Right cardiac atrium (tissue), 5 donors: ENCODE measurements at regions not wholly inside any gene's neighbourhood (a gene's known extent, or its start where the extent isn't known, plus 50 kb on each side); places are given as distances from the start of the nearest gene placed in this dataset.

Experiments used
- ATAC-seq, 2 donors: fragments of 200-7000 bp; cut with Tn5 transposase; one replicate each; pipeline versions ENCODE4 v1.8.0 to v1.9.1; 2020; ENCODE audit warnings: moderate library complexity in 2 of 2, mild to moderate bottlenecking in 1 of 2
- DNase-seq, 3 donors: peaks; one replicate each; pipeline ENCODE4 v3.0.0-alpha.2; 2020
- H3K27ac ChIP-seq: one replicate; pipeline ENCODE4 v1.5.1; 2013; ENCODE audit warnings: mild to moderate bottlenecking, low read length, control low read depth, moderate library complexity
- H3K27me3 ChIP-seq: one replicate; pipeline ENCODE4 v1.6.1; 2013; ENCODE audit not compliant: control insufficient read depth, insufficient read depth
- H3K4me1 ChIP-seq: one replicate; pipeline ENCODE4 v1.6.1; 2013; ENCODE audit warnings: low read length; ENCODE audit not compliant: control insufficient read depth, insufficient read depth
- H3K4me3 ChIP-seq: one replicate; pipeline ENCODE4 v1.5.1; 2013; ENCODE audit warnings: low read length, control low read depth
- H3K9me3 ChIP-seq: one replicate; pipeline ENCODE4 v1.6.1; 2013; ENCODE audit warnings: low read length; ENCODE audit not compliant: control insufficient read depth
- WGBS: extraction: QIAGEN DNeasy Blood & Tissue Kit; methylation state at CpG from one replicate; pipeline ENCODE4 v1.1.7; 2013; 5-methylcytosine and 5-hydroxymethylcytosine counted together
- intact Hi-C, 4 donors: fragments of 100-400 bp; cut with DNase I; formaldehyde crosslinking; loops; one replicate each; pipeline versions ENCODE4 v1.11.0 to v1.14.0; 2022 to 2023
- donor health status: healthy with polysubstance abuse.
- donor health status: DM: no; HTN: yes; CAD: no.
- donor health status: DM: no; HTN: no; CAD: no.
- donor health status: DM: no; HTN: yes; CAD: no; lungs with severe emphysema.
- donor health status: DM: yes; HTN: yes; CAD: no.

- no peaks in the 10 kb centered on the region for H3K4me1 ChIP-seq
- no peak overlapping the region for H3K4me3 ChIP-seq
- no peaks in the 10 kb centered on the region for H3K27me3 ChIP-seq
- WGBS = 64% methylated on average over 7 of the region's 7 CpGs
- no peaks in the 10 kb centered on the region for H3K9me3 ChIP-seq
- DNase-seq = peak; percentile 30 to 55 (median 51)
- no peak overlapping the region for H3K27ac ChIP-seq
- intact Hi-C loops = no loop called here
- peak; percentile 72 to 74 for ATAC-seq
Measured at GRCh38 chr6:139839506-139840156, 465.2 kb upstream of the CITED2 start.

GRCh38 chr6:139834232-139834631 lies 459.8 kb upstream of the CITED2 start:
- no peaks in the 10 kb centered on the region for H3K4me1 ChIP-seq
- 65% methylated on average over 5 of the region's 5 CpGs for WGBS
- peak in 1 of 2 donors; percentile 47 for ATAC-seq
- H3K27me3 ChIP-seq = no peaks in the 10 kb centered on the region
- intact Hi-C loops = no loop called here
- H3K4me3 ChIP-seq = no peak overlapping the region
- H3K27ac ChIP-seq = no peak overlapping the region
- no peaks in the 10 kb centered on the region for H3K9me3 ChIP-seq
- DNase-seq = no peak

- WGBS = 90% methylated on average over 4 of the region's 4 CpGs
- intact Hi-C loops = no loop called here
- ATAC-seq (no peak), DNase-seq (no peak)
- Histone ChIP-seq H3K27me3 (no peaks in the 10 kb centered on the region), H3K4me1 (no peaks in the 10 kb centered on the region), H3K4me3 (no peak overlapping the region), H3K9me3 (no peaks in the 10 kb centered on the region), H3K27ac (no peak overlapping the region)
Measured at GRCh38 chr6:139833592-139833991, 459.1 kb upstream of the CITED2 start.

GRCh38 chr6:139832493-139833305 lies 458.3 kb upstream of the CITED2 start:
- Histone ChIP-seq H3K27me3 (no peaks in the 10 kb centered on the region), H3K9me3 (no peaks in the 10 kb centered on the region), H3K4me1 (no peaks in the 10 kb centered on the region), H3K4me3 (no peak overlapping the region), H3K27ac (no peak overlapping the region)
- intact Hi-C loops = no loop called here
- WGBS = 94% methylated on average over 15 of the region's 15 CpGs
- ATAC-seq (no peak), DNase-seq (no peak)

GRCh38 chr6:139829576-139829975 lies 455.1 kb upstream of the CITED2 start:
- H3K4me1 ChIP-seq = no peaks in the 10 kb centered on the region
- H3K27me3 ChIP-seq = no peaks in the 10 kb centered on the region
- H3K9me3 ChIP-seq = no peaks in the 10 kb centered on the region
- ATAC-seq (peak; percentile 50 to 68), DNase-seq (peak in 1 of 3 donors; percentile 56)
- no peak overlapping the region for H3K4me3 ChIP-seq
- H3K27ac ChIP-seq = no peak overlapping the region
- intact Hi-C loops = no loop called here
- WGBS = 25% methylated on average over 4 of the region's 4 CpGs

- ATAC-seq (peak; percentile 46 to 78), DNase-seq (no peak)
- WGBS = 54% methylated on average over 10 of the region's 10 CpGs
- Histone ChIP-seq H3K4me1 (no peaks in the 10 kb centered on the region), H3K9me3 (no peaks in the 10 kb centered on the region), H3K4me3 (no peak overlapping the region), H3K27ac (no peak overlapping the region), H3K27me3 (no peaks in the 10 kb centered on the region)
- intact Hi-C loops = no loop called here
Measured at GRCh38 chr6:139828751-139829519, 454.5 kb upstream of the CITED2 start.

- no peaks in the 10 kb centered on the region for H3K4me1 ChIP-seq
- no peak overlapping the region for H3K27ac ChIP-seq
- no peaks in the 10 kb centered on the region for H3K9me3 ChIP-seq
- WGBS = 93% methylated on average over 5 of the region's 5 CpGs
- no peak for DNase-seq
- intact Hi-C loops = no loop called here
- no peak overlapping the region for H3K4me3 ChIP-seq
- ATAC-seq = no peak
- H3K27me3 ChIP-seq = no peaks in the 10 kb centered on the region
Measured at GRCh38 chr6:139825935-139826374, 451.5 kb upstream of the CITED2 start.

GRCh38 chr6:139824864-139825263 lies 450.4 kb upstream of the CITED2 start:
- intact Hi-C loops = no loop called here

GRCh38 chr6:139823808-139824126 lies 449.3 kb upstream of the CITED2 start:
- 73% methylated on average over 1 of the region's 1 CpG for WGBS
- DNase-seq = no peak
- no peaks in the 10 kb centered on the region for H3K4me1 ChIP-seq
- H3K27me3 ChIP-seq = no peaks in the 10 kb centered on the region
- no peaks in the 10 kb centered on the region for H3K9me3 ChIP-seq
- no peak overlapping the region for H3K4me3 ChIP-seq
- H3K27ac ChIP-seq = no peak overlapping the region
- ATAC-seq = no peak
- intact Hi-C loops = no loop called here

More at GRCh38 chr6:139824864-139825263, 450.4 kb upstream of the CITED2 start:
- Histone ChIP-seq H3K9me3 (no peaks in the 10 kb centered on the region), H3K4me1 (no peaks in the 10 kb centered on the region), H3K27ac (no peak overlapping the region), H3K4me3 (no peak overlapping the region), H3K27me3 (no peaks in the 10 kb centered on the region)
- WGBS = 98% methylated on average over 2 of the region's 2 CpGs
- ATAC-seq (no peak), DNase-seq (no peak)

- Histone ChIP-seq H3K4me3 (no peak overlapping the region), H3K27ac (no peak overlapping the region), H3K27me3 (no peaks in the 10 kb centered on the region), H3K9me3 (no peaks in the 10 kb centered on the region), H3K4me1 (no peaks in the 10 kb centered on the region)
- no peak for DNase-seq
- WGBS = 50% methylated on average over 5 of the region's 5 CpGs
- intact Hi-C loops = no loop called here
- ATAC-seq = no peak
Measured at GRCh38 chr6:139823099-139823807, 448.8 kb upstream of the CITED2 start.
